Uterus (tissue), 2 donors: ENCODE measurements at regions not wholly inside any gene's neighbourhood (a gene's known extent, or its start where the extent isn't known, plus 50 kb on each side); places are given as distances from the start of the nearest gene placed in this dataset.

Source experiments
- CTCF ChIP-seq, 4 experiments: fragments of 200-600 bp in 2 of 4; fragments of 450-650 bp in 2 of 4; sonication (generic) in 2 of 4; IDR thresholded peaks; one replicate each; pipeline ENCODE4 v1.5.1; 2016 to 2019; ENCODE audit warnings: antibody characterized with exemption in 4 of 4, mild to moderate bottlenecking in 2 of 4, moderate library complexity in 1 of 4
- POLR2A ChIP-seq, 2 donors: fragments of 450-650 bp; IDR thresholded peaks; one replicate each; pipeline ENCODE4 v1.6.1; 2016; ENCODE audit warnings: antibody characterized with exemption in 2 of 2, mild to moderate bottlenecking in 1 of 2, moderate library complexity in 1 of 2

GRCh38 chr6:21496196-21496595 is 97.4 kb upstream of the SOX4 start:
- TF ChIP-seq CTCF (IDR thresholded peaks at IDR 0.05) (no peak), POLR2A (IDR thresholded peaks at IDR 0.05) (no peak)
